ENCODE measurements at regions not wholly inside any gene's neighbourhood (a gene's known extent, or its start where the extent isn't known, plus 50 kb on each side); places are given as distances from the start of the nearest gene placed in this dataset.

GRCh38 chr16:8217201-8217600 lies 373.1 kb downstream of the TMEM114 start:
- H3K9me3 Mint-ChIP-seq (ENCODE audit: unreplicated experiment) = peaks cover 48% of the 10 kb centered on the region
- H3K27ac Mint-ChIP-seq (ENCODE audit: unreplicated experiment) = no peak overlapping the region
- H3K36me3 Mint-ChIP-seq (ENCODE audit: unreplicated experiment) = no peaks in the 10 kb centered on the region
- H3K4me3 Mint-ChIP-seq (ENCODE audit: unreplicated experiment) = no peak overlapping the region
- TF ChIP-seq CTCF (IDR thresholded peaks at IDR 0.05) = no peak
- no peaks in the 10 kb centered on the region for H3K4me1 Mint-ChIP-seq (ENCODE audit: unreplicated experiment)
- no peak for DNase-seq (ENCODE audit: extremely low spot score, unreplicated experiment)
- H3K27me3 Mint-ChIP-seq (ENCODE audit: unreplicated experiment) = no peaks in the 10 kb centered on the region

- Mint-ChIP-seq H3K36me3 (ENCODE audit: unreplicated experiment) (no peaks in the 10 kb centered on the region), H3K27ac (ENCODE audit: unreplicated experiment) (no peak overlapping the region), H3K4me3 (ENCODE audit: unreplicated experiment) (no peak overlapping the region), H3K27me3 (ENCODE audit: unreplicated experiment) (no peaks in the 10 kb centered on the region), H3K4me1 (ENCODE audit: unreplicated experiment) (no peaks in the 10 kb centered on the region), H3K9me3 (ENCODE audit: unreplicated experiment) (peaks cover 37% of the 10 kb centered on the region)
- no peak for TF ChIP-seq CTCF (IDR thresholded peaks at IDR 0.05)
- no peak for DNase-seq (ENCODE audit: extremely low spot score, unreplicated experiment)
These were observed 385.5 kb downstream of the TMEM114 start for GRCh38 chr16:8204769-8205168.

GRCh38 chr16:8204096-8204495 lies 386.2 kb downstream of the TMEM114 start:
- no peak for TF ChIP-seq CTCF (IDR thresholded peaks at IDR 0.05)
- Mint-ChIP-seq H3K27ac (ENCODE audit: unreplicated experiment) (no peak overlapping the region), H3K4me1 (ENCODE audit: unreplicated experiment) (no peaks in the 10 kb centered on the region), H3K36me3 (ENCODE audit: unreplicated experiment) (no peaks in the 10 kb centered on the region), H3K9me3 (ENCODE audit: unreplicated experiment) (peaks cover 37% of the 10 kb centered on the region), H3K4me3 (ENCODE audit: unreplicated experiment) (no peak overlapping the region), H3K27me3 (ENCODE audit: unreplicated experiment) (no peaks in the 10 kb centered on the region)
- no peak for DNase-seq (ENCODE audit: extremely low spot score, unreplicated experiment)

- Mint-ChIP-seq H3K27ac (ENCODE audit: unreplicated experiment) (no peak overlapping the region), H3K27me3 (ENCODE audit: unreplicated experiment) (no peaks in the 10 kb centered on the region), H3K9me3 (ENCODE audit: unreplicated experiment) (peaks cover 46% of the 10 kb centered on the region), H3K36me3 (ENCODE audit: unreplicated experiment) (no peaks in the 10 kb centered on the region), H3K4me1 (ENCODE audit: unreplicated experiment) (no peaks in the 10 kb centered on the region), H3K4me3 (ENCODE audit: unreplicated experiment) (no peak overlapping the region)
- no peak for DNase-seq (ENCODE audit: extremely low spot score, unreplicated experiment)
- TF ChIP-seq CTCF (IDR thresholded peaks at IDR 0.05) = no peak
These were observed 387.2 kb downstream of the TMEM114 start for GRCh38 chr16:8203101-8203500.

- DNase-seq (ENCODE audit: extremely low spot score, unreplicated experiment) = no peak
- H3K27me3 Mint-ChIP-seq (ENCODE audit: unreplicated experiment) = no peaks in the 10 kb centered on the region
- no peak overlapping the region for H3K4me3 Mint-ChIP-seq (ENCODE audit: unreplicated experiment)
- H3K4me1 Mint-ChIP-seq (ENCODE audit: unreplicated experiment) = no peaks in the 10 kb centered on the region
- no peak overlapping the region for H3K27ac Mint-ChIP-seq (ENCODE audit: unreplicated experiment)
- no peaks in the 10 kb centered on the region for H3K36me3 Mint-ChIP-seq (ENCODE audit: unreplicated experiment)
- peaks cover 49% of the 10 kb centered on the region for H3K9me3 Mint-ChIP-seq (ENCODE audit: unreplicated experiment)
- no peak for TF ChIP-seq CTCF (IDR thresholded peaks at IDR 0.05)
These were observed 389.5 kb downstream of the TMEM114 start for GRCh38 chr16:8200839-8201238.
